HG02973 (cell line): ENCODE measurements at regions not wholly inside any gene's neighbourhood (a gene's known extent, or its start where the extent isn't known, plus 50 kb on each side); places are given as distances from the start of the nearest gene placed in this dataset.

Source experiments
- ATAC-seq: cut with Tn5 transposase; IDR thresholded peaks from one replicate; pipeline ENCODE4 v1.9.1; 2021; ENCODE audit warnings: moderate library complexity; ENCODE audit not compliant: unreplicated experiment

GRCh38 chr9:95627802-95628201 is 111.0 kb upstream of the PTCH1 start:
- no peak for ATAC-seq

DNA sequence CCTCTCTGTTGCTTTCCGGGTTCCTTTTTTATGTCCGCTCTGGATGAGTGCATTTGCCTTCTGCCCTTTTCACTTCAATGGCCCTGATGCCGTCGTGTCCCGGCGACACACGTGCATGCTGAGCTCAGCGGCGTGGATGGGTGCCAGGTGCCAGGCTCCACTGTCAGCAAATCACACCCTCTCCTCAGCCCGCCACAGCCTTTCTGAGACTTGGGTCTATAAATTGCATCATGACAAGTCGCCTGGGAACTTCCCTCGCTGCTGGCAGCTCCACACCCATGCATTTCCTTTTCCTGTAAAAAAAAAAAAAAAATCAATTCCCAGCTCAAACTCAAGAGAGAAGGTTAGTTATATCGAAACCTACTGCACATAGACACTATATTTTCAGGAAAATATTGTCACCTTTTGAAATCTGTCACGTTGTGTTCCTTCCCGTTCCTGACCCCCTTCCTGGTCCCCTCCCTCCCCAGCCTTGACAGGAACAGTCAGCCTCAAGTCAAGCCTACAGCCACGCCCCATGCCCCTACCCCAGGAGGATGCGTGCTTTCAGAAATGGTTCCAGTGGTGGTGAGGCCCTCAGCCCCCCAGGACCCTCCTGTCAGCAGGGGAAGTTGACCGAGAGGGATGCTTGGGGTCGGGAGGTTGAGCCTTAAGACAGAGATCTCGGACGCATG is 110.3 kb upstream of the PTCH1 start:
- ATAC-seq, result no peak

- ATAC-seq, result no peak
These were observed 109.6 kb upstream of the PTCH1 start for GRCh38 chr9:95626341-95626740.

DNA sequence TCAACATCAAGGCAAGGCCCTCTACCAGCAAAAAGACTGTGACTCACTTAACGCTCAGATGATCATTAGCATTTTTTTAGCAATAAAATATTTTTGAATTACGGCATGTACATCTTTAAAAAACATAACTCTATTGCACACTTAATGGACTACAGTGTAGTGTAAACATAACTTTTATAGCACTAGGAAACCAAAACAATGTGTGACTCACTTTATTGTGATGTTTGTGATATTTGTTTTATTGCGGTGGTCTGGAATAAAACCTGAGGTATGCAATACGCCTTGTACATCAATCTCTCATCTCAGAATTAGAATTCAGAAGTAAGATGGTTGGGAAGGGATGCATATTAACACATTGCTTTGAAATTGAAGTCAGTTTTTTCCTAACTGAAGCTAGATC is 106.9 kb upstream of the PTCH1 start:
- ATAC-seq, result no peak

GRCh38 chr9:95620722-95621121 is 104.0 kb upstream of the PTCH1 start:
- no peak for ATAC-seq

DNA sequence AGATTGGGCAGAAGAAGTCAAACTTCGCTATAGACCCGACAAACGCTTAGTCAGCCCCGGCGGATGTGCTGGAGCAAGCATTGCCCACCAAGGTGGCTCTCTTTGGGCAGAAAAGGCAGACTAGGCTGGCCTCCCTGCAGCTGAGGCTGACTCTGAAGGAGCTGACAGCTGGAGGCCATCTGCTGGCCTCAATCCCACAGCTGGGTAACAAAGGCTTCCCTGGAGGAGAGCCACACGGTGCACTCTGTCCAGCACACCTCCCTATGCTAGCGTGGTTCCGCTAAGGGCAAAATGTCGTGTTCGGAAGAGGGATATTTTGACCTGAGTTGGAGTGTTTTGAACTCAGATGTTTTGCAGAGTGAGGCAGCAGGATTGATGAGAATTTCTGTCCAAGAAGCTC is 103.5 kb upstream of the PTCH1 start:
- no peak for ATAC-seq

GRCh38 chr9:95615246-95615645 is 98.5 kb upstream of the PTCH1 start:
- ATAC-seq, result no peak

DNA sequence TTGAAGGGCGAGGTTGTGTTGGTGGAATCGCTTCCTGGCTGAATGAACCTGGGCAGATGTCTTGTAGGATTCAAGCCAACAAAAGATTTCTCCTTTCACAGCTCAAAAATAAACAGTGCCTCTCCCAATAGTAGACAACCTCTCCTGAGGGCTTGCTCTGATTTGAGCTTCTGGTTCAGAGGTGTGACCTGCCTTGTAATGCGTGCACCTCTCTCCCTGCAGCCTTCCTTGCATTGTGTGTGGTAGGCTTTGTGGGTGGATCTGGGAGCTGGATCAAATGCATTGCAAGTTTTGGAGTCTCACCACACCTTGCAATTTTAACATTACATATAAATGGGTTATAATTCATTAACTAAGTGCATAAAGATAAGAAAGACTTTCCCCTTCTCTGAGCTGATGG is 96.9 kb upstream of the PTCH1 start:
- no peak for ATAC-seq

- ATAC-seq, result no peak
These were observed 94.6 kb upstream of the PTCH1 start for GRCh38 chr9:95611354-95611753.

- no peak for ATAC-seq
These were observed 93.4 kb upstream of the PTCH1 start for GRCh38 chr9:95610006-95610785.

DNA sequence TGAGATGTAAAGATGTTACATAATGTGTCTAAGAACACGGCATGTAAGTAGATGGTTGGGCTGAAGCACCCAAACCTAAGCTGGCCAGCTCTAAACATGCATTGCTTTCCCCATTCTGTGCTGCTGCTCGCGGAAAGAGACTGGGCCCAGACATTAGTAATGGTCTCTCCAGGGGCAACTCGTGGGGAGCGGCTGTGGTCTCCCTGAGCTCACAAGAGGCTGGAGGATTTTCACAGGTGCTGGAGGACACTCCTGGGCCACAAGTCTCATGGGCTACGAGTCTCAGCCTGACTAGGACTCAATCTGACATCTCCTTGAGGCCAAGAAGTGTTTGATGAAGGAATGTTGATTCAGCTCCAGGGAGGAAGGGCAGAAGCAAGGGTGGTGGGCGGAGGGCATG is 92.7 kb upstream of the PTCH1 start:
- ATAC-seq, result no peak

DNA sequence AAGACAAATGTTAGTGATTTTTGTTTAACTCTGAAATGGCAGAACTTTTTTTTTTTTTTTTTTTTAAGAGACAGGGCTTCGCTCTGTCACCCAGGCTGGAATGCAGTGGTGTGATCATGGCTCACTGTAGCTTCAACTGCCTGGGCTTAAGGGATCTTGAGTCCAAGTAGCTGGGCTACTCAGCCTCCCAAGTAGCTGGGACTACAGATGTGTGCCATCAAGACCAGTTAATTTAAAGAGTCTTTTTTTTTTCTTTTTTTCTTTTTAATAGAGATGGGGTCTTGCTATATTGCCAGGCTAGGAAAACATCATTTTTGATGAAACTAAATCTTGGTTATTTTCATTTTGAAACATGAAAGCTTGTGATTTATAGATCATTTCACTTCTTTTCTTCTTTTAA is 91.6 kb upstream of the PTCH1 start:
- ATAC-seq, result no peak

DNA sequence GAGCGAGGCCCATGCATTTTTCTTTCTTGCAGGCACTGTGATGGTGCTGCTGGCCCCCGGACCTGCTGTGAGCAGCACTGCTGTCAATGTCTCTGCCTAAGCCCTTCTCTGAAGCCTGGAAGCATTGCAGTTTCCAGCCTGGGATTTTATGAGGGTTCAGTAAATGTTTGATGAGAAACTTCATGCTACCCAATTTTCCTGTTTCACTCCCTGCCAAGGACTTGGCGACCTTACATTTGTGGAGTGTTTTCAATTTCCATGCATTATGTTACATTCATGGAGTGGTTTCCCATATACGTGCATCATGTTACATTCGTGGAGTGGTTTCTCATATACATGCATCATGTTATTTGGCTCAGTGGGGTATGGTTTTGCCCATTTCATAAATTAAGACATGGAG is 90.7 kb upstream of the PTCH1 start:
- ATAC-seq, result no peak

- ATAC-seq, result no peak
These were observed 89.9 kb upstream of the PTCH1 start for GRCh38 chr9:95606489-95607350.

DNA sequence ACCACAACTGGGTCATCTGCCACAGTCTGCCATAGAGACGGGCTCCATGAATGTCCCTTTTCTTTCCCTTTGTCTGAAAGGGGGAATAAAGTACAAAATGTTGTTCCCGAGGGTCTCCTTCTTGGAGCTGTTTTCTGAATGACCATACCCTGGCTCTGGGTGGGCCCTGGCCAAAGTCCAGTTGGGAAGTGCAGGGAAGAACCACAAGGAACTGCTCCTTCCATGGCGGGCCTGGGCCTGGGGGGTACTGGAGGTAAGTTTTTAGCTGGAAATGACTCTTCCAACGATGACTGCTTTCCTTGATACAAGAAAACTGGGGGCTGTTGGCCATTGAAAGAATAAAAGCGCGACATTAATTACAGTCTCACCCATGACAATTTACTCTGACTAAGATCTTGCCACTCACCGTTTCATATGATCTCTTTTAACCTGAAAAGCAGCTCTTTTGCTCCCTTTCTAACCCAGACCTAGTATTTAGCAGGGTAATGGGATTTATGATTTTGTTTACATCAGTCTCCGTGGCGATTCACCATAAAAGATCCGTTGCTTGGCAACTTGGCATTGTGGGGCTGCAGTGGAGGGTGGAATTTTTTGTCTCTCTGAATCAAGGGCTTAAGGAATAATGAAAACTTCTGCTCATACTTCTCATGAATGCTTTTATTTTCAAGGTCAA is 89.2 kb upstream of the PTCH1 start:
- no peak for ATAC-seq

DNA sequence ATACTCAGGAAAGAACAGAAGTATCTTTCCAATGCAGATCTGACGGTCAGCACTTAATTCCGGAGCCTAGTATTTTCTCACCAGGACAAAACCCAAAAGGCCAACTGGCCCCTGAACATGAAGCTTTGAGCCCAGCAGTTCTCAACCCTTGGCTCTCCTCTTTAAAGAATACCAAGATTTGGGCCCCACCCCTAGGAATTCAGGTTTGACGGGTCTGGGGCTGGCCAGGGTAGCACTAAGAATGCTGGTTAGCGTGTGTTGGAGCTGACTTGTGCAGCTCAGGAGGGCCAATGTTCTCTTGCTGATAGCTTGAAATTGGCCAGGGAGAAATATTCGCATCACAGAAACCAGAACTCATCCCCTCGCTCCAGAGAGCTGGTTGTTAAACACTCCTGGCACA is 88.3 kb upstream of the PTCH1 start:
- no peak for ATAC-seq

DNA sequence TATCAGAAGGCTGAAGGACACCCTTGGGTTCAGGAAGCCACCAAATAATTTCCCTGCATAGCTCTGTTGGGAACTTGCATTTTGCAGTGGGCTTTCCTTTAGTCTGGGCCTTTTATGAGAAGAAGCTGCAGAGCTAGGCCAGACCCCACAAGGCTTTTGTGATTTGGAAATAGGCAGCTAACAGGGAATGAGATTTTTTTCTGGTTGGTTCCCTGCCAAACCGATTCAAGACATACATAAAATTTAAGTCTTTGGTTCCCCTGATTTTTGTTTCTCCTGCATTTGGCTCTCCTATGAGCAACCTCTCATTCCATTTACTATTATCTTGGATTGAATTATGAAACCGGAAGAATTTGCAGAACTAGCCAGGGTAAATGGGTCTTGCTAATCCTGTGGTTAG is 81.5 kb upstream of the PTCH1 start:
- ATAC-seq, result no peak

GRCh38 chr9:95595721-95596295 is 79.0 kb upstream of the PTCH1 start:
- ATAC-seq, result no peak

- no peak for ATAC-seq
These were observed 76.2 kb upstream of the PTCH1 start for GRCh38 chr9:95592931-95593330.

- no peak for ATAC-seq
These were observed 72.2 kb upstream of the PTCH1 start for GRCh38 chr9:95588724-95589588.
